H1 (cell line): ENCODE measurements at regions not wholly inside any gene's neighbourhood (a gene's known extent, or its start where the extent isn't known, plus 50 kb on each side); places are given as distances from the start of the nearest gene placed in this dataset.

Experiments used
- CTCF ChIP-seq, 3 experiments: IDR thresholded peaks; 1 replicate in 2 of 3; 2 replicates in 1 of 3; pipeline versions ENCODE4 v1.5.1 to v1.6.1; 2011; ENCODE audit warnings: low read length in 3 of 3, mild to moderate bottlenecking in 3 of 3, inconsistent platforms in 2 of 3, low read depth in 1 of 3, moderate library complexity in 1 of 3; ENCODE audit not compliant: insufficient read depth in 1 of 3; ENCODE audit errors: control extremely low read depth in 1 of 3
- USF2 ChIP-seq: IDR thresholded peaks from 2 replicates; pipeline ENCODE4 v1.6.1; 2011; ENCODE audit warnings: low read length, improper control_type of control experiment
- YY1 ChIP-seq: IDR thresholded peaks from 2 replicates; pipeline ENCODE4 v1.6.1; 2011; ENCODE audit warnings: low read depth, mild to moderate bottlenecking, low read length

DNA sequence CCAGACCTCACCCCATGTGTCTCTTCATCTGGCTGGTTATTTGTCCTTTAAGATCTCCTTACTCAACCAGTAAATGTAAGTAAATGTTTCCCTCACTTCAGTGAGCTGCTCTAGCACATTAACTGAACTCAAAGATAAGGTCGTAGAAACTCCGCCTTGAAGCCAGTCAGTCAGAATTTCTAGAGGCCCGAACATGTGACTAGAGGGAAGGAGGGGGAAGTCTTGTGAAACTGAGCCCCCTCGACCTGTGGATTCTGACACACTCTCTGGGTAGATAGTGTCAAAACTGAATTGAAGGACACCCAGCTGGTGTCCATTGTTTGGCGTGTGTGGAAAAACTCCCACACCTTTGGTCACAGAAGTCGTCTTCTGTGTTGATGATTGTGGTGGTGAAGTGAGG lies 933.9 kb downstream of the ADGRL3 start:
- TF ChIP-seq CTCF (IDR thresholded peaks at IDR 0.05; ENCODE audit: control extremely low read depth in 1 of 3, insufficient read depth in 1 of 3, low read depth in 1 of 3, low read length in 3 of 3) (no peak), USF2 (no peak), YY1 (no peak)
